SK-N-SH (cell line): ENCODE measurements at regions not wholly inside any gene's neighbourhood (a gene's known extent, or its start where the extent isn't known, plus 50 kb on each side); places are given as distances from the start of the nearest gene placed in this dataset.

Source experiments
- CTCF ChIA-PET: fragments of 300-600, 350-600 bp; formaldehyde crosslinking; extraction: SDS; loops from one replicate; lab custom pipeline; 2021; lab: Yijun Ruan, JAX
- POLR2A ChIA-PET: fragments of 350-600 bp; sonication (Branson Sonifier 250); formaldehyde crosslinking; extraction: SDS; loops from one replicate; lab custom pipeline; 2020; ENCODE audit warnings: antibody characterized with exemption, inconsistent platforms; lab: Yijun Ruan, JAX
- DNase-seq: peaks from one replicate; pipeline ENCODE4 v3.0.0; 2012
- H2AFZ ChIP-seq: fragments of 200-600 bp; sonication (generic); 2 replicates; pipeline ENCODE4 v1.8.1; 2016; ENCODE audit warnings: antibody characterized with exemption, mild to moderate bottlenecking, low read depth
- H3F3A ChIP-seq: fragments of 200-600 bp; sonication (generic); replicated peaks from 2 replicates; pipeline ENCODE3; 2016; ENCODE audit warnings: antibody characterized with exemption, mild to moderate bottlenecking; ENCODE audit not compliant: insufficient read depth
- H3K27ac ChIP-seq, 2 experiments: fragments of 200-500 bp in 1 of 2; fragments of 200-600 bp in 1 of 2; sonication (Bioruptor generic) in 1 of 2; sonication (generic), shearing (Covaris generic) in 1 of 2; 2 replicates each; pipeline versions ENCODE4 v1.5.1 to v1.6.1; 2014 to 2016; ENCODE audit warnings: low read depth in 2 of 2, inconsistent platforms in 1 of 2, low read length in 1 of 2, mild to moderate bottlenecking in 1 of 2, mixed read lengths in 1 of 2
- H3K27me3 ChIP-seq: fragments of 200-600 bp; sonication (generic), shearing (Covaris generic); 2 replicates; pipeline ENCODE4 v1.6.1; 2016; ENCODE audit warnings: mixed run types; ENCODE audit not compliant: insufficient read depth
- H3K36me3 ChIP-seq, 2 experiments: fragments of 200-500 bp in 1 of 2; fragments of 200-600 bp in 1 of 2; sonication (Bioruptor generic) in 1 of 2; sonication (generic) in 1 of 2; replicated peaks in 1 of 2; 2 replicates each; pipeline versions ENCODE3 to v1.5.1; 2014 to 2016; ENCODE audit warnings: low read length in 1 of 2, mild to moderate bottlenecking in 1 of 2; ENCODE audit not compliant: insufficient read depth in 2 of 2, control insufficient read depth in 1 of 2
- H3K4me1 ChIP-seq, 2 experiments: fragments of 200-500 bp in 1 of 2; fragments of 200-600 bp in 1 of 2; sonication (Bioruptor generic) in 1 of 2; sonication (generic), shearing (Covaris generic) in 1 of 2; 2 replicates each; pipeline versions ENCODE4 v1.5.1 to v1.6.1; 2014 to 2016; ENCODE audit warnings: low read depth in 1 of 2, low read length in 1 of 2, mixed run types in 1 of 2; ENCODE audit not compliant: insufficient read depth in 2 of 2, control insufficient read depth in 1 of 2
- H3K4me2 ChIP-seq: fragments of 200-600 bp; sonication (generic), shearing (Covaris generic); 2 replicates; pipeline ENCODE4 v1.6.1; 2017; ENCODE audit warnings: mixed run types
- H3K4me3 ChIP-seq, 2 experiments: fragments of 200-500 bp in 1 of 2; fragments of 200-600 bp in 1 of 2; sonication (Bioruptor generic) in 1 of 2; sonication (generic), shearing (Covaris generic) in 1 of 2; 2 replicates each; pipeline versions ENCODE4 v1.5.1 to v1.8.1; 2014 to 2016; ENCODE audit warnings: low read depth in 2 of 2, inconsistent platforms in 1 of 2, low read length in 1 of 2, mild to moderate bottlenecking in 1 of 2, mixed read lengths in 1 of 2, moderate library complexity in 1 of 2
- H3K79me2 ChIP-seq: fragments of 200-600 bp; sonication (generic); 2 replicates; pipeline ENCODE4 v1.8.1; 2017; ENCODE audit warnings: mild to moderate bottlenecking; ENCODE audit not compliant: insufficient read depth
- H3K9ac ChIP-seq: fragments of 200-600 bp; sonication (generic); 2 replicates; pipeline ENCODE4 v1.6.1; 2017; ENCODE audit warnings: mixed run types
- H3K9me2 ChIP-seq: fragments of 200-600 bp; sonication (generic); 2 replicates; pipeline ENCODE4 v1.6.1; 2017; ENCODE audit warnings: mixed run types
- H3K9me3 ChIP-seq: fragments of 200-600 bp; sonication (generic); 2 replicates; pipeline ENCODE4 v1.6.1; 2017; ENCODE audit warnings: mixed run types, mild to moderate bottlenecking, moderate library complexity
- H4K20me1 ChIP-seq: fragments of 200-600 bp; sonication (generic); 2 replicates; pipeline ENCODE4 v1.6.1; 2017; ENCODE audit warnings: mild to moderate bottlenecking, mixed run types; ENCODE audit not compliant: insufficient read depth
- CHD2 ChIP-seq: fragments of 150-350 bp; IDR thresholded peaks from 2 replicates; pipeline ENCODE4 v1.6.1; 2018; ENCODE audit warnings: low read length; ENCODE audit not compliant: partially characterized antibody
- EZH2phosphoT487 ChIP-seq: fragments of 200-600 bp; sonication (generic); IDR thresholded peaks from 2 replicates; pipeline ENCODE4 v1.6.1; 2017; ENCODE audit warnings: low read depth, mixed run types, mild to moderate bottlenecking, antibody characterized with exemption, moderate library complexity, borderline replicate concordance
- FOSL2 ChIP-seq: IDR thresholded peaks from 2 replicates; pipeline ENCODE4 v1.4.0; 2012; ENCODE audit warnings: low read depth, mild to moderate bottlenecking, moderate library complexity, borderline replicate concordance
- FOXJ3 ChIP-seq: sonication (generic); formaldehyde crosslinking; IDR thresholded peaks from 2 replicates; pipeline ENCODE4 v1.5.1; 2020; ENCODE audit warnings: mild to moderate bottlenecking, missing genetic modification reagents
- FOXM1 ChIP-seq: IDR thresholded peaks from 2 replicates; pipeline ENCODE4 v1.4.0; 2012; ENCODE audit warnings: low read depth, mild to moderate bottlenecking
- GABPA ChIP-seq: IDR thresholded peaks from 2 replicates; pipeline ENCODE4 v1.4.0; 2012; ENCODE audit warnings: low read depth, mild to moderate bottlenecking
- GATA2 ChIP-seq: sonication (generic); formaldehyde crosslinking; IDR thresholded peaks from 2 replicates; pipeline ENCODE4 v1.5.0; 2020; ENCODE audit warnings: mild to moderate bottlenecking, missing genetic modification reagents
- JUND ChIP-seq: IDR thresholded peaks from 2 replicates; pipeline ENCODE4 v1.4.0; 2012
- NFIC ChIP-seq: IDR thresholded peaks from 2 replicates; pipeline ENCODE4 v1.4.0; 2012; ENCODE audit warnings: borderline replicate concordance
- NRF1 ChIP-seq: IDR thresholded peaks from 2 replicates; pipeline ENCODE4 v1.6.1; 2012; ENCODE audit warnings: low read depth, mild to moderate bottlenecking, low read length
- RAD21 ChIP-seq: IDR thresholded peaks from 2 replicates; pipeline ENCODE4 v1.6.1; 2012; ENCODE audit warnings: mild to moderate bottlenecking, low read length
- RXRA ChIP-seq: IDR thresholded peaks from 2 replicates; pipeline ENCODE4 v1.4.0; 2012; ENCODE audit warnings: low read depth, mild to moderate bottlenecking, borderline replicate concordance
- TAF1 ChIP-seq: IDR thresholded peaks from 2 replicates; pipeline ENCODE4 v1.6.1; 2012; ENCODE audit warnings: low read depth, mild to moderate bottlenecking, low read length, moderate library complexity, borderline replicate concordance
- WGBS: methylation state at CpG from one replicate; pipeline ENCODE4 v1.1.6; 2017; ENCODE audit warnings: low lambda C conversion rate; 5-methylcytosine and 5-hydroxymethylcytosine counted together
- TF ChIP-seq, protein P1 (sequence below): fragments of 200-600 bp; sonication (generic); IDR thresholded peaks from 2 replicates; pipeline ENCODE4 v1.6.1; 2017; ENCODE audit warnings: antibody characterized with exemption, mild to moderate bottlenecking, moderate library complexity
- TF ChIP-seq, protein P2 (sequence below): IDR thresholded peaks from 2 replicates; pipeline ENCODE4 v1.4.0; 2012; ENCODE audit warnings: low read depth
- TF ChIP-seq, protein P3 (sequence below): IDR thresholded peaks from 2 replicates; pipeline ENCODE4 v1.4.0; 2012; ENCODE audit warnings: low read depth, borderline replicate concordance
- TF ChIP-seq, protein P4 (sequence below): IDR thresholded peaks from 2 replicates; pipeline ENCODE4 v1.4.0; 2012; ENCODE audit warnings: low read depth, borderline replicate concordance

DNA sequence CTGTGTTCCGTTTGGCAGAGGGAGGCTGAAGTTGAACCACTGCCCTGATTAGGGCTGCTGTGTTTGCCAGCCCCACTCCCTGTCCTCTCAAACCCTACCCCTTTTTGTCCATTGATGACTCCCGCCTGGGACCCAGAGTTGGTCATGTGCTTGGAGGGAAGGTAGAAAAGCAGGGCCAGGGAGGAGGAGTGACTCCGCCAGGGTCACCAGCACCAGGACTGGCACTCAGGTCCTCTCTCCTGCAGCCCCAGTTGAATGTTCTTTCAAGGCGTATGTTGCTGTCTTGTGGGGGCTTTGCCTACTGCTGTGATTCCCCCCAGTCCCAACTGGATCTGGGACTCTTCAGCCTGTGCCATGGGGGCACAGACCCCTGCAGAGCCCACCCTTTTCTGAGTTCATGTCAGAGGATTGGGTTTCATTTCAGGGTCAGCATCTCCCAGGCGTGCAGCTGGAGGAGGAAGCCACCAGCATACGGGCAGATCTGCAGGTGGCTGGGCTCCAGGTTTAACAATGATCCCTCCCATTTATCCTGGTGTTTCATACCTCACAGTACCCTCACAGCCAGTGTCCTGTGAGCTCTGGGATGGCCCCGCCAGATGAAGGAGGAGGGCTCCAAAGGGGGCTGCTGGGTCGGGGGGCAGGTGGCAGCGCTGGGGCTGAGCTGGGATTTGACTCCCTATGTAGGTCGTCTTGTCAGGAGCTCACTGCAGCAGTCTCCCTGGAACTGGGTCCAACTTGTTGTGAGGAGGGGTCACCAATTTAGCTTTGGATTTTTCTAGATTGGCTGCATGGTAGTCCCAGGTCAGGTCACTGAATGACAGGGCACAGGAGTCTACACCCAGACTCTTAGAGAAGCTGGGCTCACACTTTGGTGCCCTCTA lies 55.7 kb downstream of the MSX1 start:
- Histone ChIP-seq H3K27ac (no peak overlapping the region), H3K27me3 (no peaks in the 10 kb centered on the region), H2AFZ (no peak overlapping the region), H3K9me2 (no peaks in the 10 kb centered on the region), H4K20me1 (no peaks in the 10 kb centered on the region), H3K9ac (no peak overlapping the region), H3K79me2 (no peaks in the 10 kb centered on the region), H3K4me1 (no peaks in the 10 kb centered on the region), H3K36me3 (no peaks in the 10 kb centered on the region), H3F3A (no peaks in the 10 kb centered on the region), H3K9me3 (no peaks in the 10 kb centered on the region), H3K4me2 (no peak overlapping the region), H3K4me3 (no peak overlapping the region)
- TF ChIP-seq, protein P1, sequence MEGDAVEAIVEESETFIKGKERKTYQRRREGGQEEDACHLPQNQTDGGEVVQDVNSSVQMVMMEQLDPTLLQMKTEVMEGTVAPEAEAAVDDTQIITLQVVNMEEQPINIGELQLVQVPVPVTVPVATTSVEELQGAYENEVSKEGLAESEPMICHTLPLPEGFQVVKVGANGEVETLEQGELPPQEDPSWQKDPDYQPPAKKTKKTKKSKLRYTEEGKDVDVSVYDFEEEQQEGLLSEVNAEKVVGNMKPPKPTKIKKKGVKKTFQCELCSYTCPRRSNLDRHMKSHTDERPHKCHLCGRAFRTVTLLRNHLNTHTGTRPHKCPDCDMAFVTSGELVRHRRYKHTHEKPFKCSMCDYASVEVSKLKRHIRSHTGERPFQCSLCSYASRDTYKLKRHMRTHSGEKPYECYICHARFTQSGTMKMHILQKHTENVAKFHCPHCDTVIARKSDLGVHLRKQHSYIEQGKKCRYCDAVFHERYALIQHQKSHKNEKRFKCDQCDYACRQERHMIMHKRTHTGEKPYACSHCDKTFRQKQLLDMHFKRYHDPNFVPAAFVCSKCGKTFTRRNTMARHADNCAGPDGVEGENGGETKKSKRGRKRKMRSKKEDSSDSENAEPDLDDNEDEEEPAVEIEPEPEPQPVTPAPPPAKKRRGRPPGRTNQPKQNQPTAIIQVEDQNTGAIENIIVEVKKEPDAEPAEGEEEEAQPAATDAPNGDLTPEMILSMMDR, result no peak
- no peak for TF ChIP-seq EZH2phosphoT487
- TF ChIP-seq FOSL2, result no peak
- TF ChIP-seq RXRA, result no peak
- TF ChIP-seq NFIC, result no peak
- TF ChIP-seq CHD2, result no peak
- no peak for TF ChIP-seq GABPA
- TF ChIP-seq FOXJ3 (CRISPR knock-in tag), result no peak
- TF ChIP-seq, protein P2, sequence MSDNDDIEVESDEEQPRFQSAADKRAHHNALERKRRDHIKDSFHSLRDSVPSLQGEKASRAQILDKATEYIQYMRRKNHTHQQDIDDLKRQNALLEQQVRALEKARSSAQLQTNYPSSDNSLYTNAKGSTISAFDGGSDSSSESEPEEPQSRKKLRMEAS, result no peak
- TF ChIP-seq FOXM1, result no peak
- TF ChIP-seq, protein P3, sequence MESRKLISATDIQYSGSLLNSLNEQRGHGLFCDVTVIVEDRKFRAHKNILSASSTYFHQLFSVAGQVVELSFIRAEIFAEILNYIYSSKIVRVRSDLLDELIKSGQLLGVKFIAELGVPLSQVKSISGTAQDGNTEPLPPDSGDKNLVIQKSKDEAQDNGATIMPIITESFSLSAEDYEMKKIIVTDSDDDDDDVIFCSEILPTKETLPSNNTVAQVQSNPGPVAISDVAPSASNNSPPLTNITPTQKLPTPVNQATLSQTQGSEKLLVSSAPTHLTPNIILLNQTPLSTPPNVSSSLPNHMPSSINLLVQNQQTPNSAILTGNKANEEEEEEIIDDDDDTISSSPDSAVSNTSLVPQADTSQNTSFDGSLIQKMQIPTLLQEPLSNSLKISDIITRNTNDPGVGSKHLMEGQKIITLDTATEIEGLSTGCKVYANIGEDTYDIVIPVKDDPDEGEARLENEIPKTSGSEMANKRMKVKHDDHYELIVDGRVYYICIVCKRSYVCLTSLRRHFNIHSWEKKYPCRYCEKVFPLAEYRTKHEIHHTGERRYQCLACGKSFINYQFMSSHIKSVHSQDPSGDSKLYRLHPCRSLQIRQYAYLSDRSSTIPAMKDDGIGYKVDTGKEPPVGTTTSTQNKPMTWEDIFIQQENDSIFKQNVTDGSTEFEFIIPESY, result no peak
- DNase-seq, result no peak
- POLR2A ChIA-PET, result no interaction called here
- 4% methylated on average over 6 of the region's 10 CpGs for WGBS
- CTCF ChIA-PET, result no interaction called here

DNA sequence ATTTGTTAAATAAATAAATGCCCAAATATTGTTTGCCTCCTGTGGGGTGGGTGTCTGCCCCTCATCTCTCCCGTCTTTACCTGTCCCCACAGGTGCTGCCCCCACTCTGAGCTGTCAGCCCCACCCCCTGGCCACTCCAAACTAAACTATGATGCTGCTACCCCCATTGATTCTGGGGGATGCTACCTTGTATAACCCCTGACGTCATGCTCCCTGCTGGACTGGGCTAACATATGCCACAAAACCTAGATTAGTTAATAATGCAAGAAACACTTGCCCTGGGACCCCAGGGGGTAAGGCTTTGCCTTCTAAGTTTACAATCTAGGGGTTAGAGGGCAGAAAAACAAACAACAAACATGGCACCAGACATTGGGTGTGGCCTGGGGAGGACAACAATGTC lies 58.6 kb downstream of the MSX1 start:
- H3K27me3 ChIP-seq, result no peaks in the 10 kb centered on the region
- H4K20me1 ChIP-seq, result no peaks in the 10 kb centered on the region
- ChIA-PET CTCF (interaction anchor here (1.3 kb wide), 1 partner anchor 20 kb away, joined by 3 read pairs; no protein-coding TSS in a partner anchor), POLR2A (no interaction called here)
- no peak for DNase-seq
- H3K27ac ChIP-seq, result no peak overlapping the region
- H3K9me3 ChIP-seq, result no peaks in the 10 kb centered on the region
- H3K9me2 ChIP-seq, result no peaks in the 10 kb centered on the region
- H3K79me2 ChIP-seq, result no peaks in the 10 kb centered on the region
- no peaks in the 10 kb centered on the region for H3K4me1 ChIP-seq
- no peaks in the 10 kb centered on the region for H3F3A ChIP-seq
- no peak overlapping the region for H2AFZ ChIP-seq
- whole genome bisulfite sequencing, result 4% methylated on average over 2 of the region's 2 CpGs
- H3K4me3 ChIP-seq, result no peak overlapping the region
- H3K9ac ChIP-seq, result no peak overlapping the region
- no peak overlapping the region for H3K4me2 ChIP-seq
- no peaks in the 10 kb centered on the region for H3K36me3 ChIP-seq
- TF ChIP-seq JUND (no peak), GATA2 (CRISPR knock-in tag) (no peak), RAD21 (no peak), RXRA (no peak), NRF1 (no peak), TAF1 (no peak)
- TF ChIP-seq, protein P2, result no peak
- TF ChIP-seq, protein P4, sequence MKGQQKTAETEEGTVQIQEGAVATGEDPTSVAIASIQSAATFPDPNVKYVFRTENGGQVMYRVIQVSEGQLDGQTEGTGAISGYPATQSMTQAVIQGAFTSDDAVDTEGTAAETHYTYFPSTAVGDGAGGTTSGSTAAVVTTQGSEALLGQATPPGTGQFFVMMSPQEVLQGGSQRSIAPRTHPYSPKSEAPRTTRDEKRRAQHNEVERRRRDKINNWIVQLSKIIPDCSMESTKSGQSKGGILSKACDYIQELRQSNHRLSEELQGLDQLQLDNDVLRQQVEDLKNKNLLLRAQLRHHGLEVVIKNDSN, result no peak
- TF ChIP-seq, protein P3, result no peak
